ENCODE measurements at regions not wholly inside any gene's neighbourhood (a gene's known extent, or its start where the extent isn't known, plus 50 kb on each side); places are given as distances from the start of the nearest gene placed in this dataset.

DNA sequence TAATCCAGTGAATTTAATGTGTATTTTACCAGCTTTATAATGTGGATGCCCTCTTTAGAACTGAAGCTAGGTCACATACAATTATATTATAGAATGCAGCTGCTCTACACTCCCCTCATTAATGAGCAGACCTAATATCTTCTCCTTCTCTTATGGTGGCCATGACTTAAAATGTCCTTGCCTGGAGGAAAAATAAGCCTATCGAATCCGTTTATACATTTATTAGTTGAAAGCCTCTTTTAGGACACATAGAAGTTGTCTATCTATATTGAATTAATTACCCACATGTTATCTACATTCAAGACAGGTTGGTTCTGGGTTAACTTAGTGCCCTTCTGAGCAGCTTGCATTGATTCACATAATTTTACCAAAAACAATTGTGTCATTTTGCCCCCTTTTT is 1716.8 kb downstream of the HACE1 start:
- TF ChIP-seq, protein P1, sequence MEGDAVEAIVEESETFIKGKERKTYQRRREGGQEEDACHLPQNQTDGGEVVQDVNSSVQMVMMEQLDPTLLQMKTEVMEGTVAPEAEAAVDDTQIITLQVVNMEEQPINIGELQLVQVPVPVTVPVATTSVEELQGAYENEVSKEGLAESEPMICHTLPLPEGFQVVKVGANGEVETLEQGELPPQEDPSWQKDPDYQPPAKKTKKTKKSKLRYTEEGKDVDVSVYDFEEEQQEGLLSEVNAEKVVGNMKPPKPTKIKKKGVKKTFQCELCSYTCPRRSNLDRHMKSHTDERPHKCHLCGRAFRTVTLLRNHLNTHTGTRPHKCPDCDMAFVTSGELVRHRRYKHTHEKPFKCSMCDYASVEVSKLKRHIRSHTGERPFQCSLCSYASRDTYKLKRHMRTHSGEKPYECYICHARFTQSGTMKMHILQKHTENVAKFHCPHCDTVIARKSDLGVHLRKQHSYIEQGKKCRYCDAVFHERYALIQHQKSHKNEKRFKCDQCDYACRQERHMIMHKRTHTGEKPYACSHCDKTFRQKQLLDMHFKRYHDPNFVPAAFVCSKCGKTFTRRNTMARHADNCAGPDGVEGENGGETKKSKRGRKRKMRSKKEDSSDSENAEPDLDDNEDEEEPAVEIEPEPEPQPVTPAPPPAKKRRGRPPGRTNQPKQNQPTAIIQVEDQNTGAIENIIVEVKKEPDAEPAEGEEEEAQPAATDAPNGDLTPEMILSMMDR (IDR thresholded peaks at IDR 0.05): no peak
- TF ChIP-seq POLR2A (IDR thresholded peaks at IDR 0.05): no peak

Data from testis (tissue), 2 donors.